Muscle layer of colon (tissue), 2 donors: ENCODE measurements at regions not wholly inside any gene's neighbourhood (a gene's known extent, or its start where the extent isn't known, plus 50 kb on each side); places are given as distances from the start of the nearest gene placed in this dataset.

ENCODE experiments used
- H3K27ac ChIP-seq: one replicate; pipeline ENCODE4 v1.7.0; 2013; ENCODE audit warnings: low read depth, mild to moderate bottlenecking, low read length, moderate library complexity
- H3K27me3 ChIP-seq, 2 donors: one replicate each; pipeline ENCODE4 v1.7.0; 2013; ENCODE audit warnings: low read length in 2 of 2, mild to moderate bottlenecking in 2 of 2; ENCODE audit not compliant: insufficient read depth in 2 of 2, control insufficient read depth in 1 of 2
- H3K36me3 ChIP-seq: one replicate; pipeline ENCODE4 v1.7.0; 2013; ENCODE audit warnings: mild to moderate bottlenecking, low read length; ENCODE audit not compliant: insufficient read depth
- H3K4me1 ChIP-seq: one replicate; pipeline ENCODE4 v1.7.0; 2013; ENCODE audit warnings: mild to moderate bottlenecking, low read length; ENCODE audit not compliant: insufficient read depth
- H3K4me3 ChIP-seq, 2 donors: one replicate each; pipeline ENCODE4 v1.7.0; 2013; ENCODE audit warnings: low read length in 2 of 2, low read depth in 1 of 2, mild to moderate bottlenecking in 1 of 2, moderate library complexity in 1 of 2
- H3K9ac ChIP-seq: one replicate; pipeline ENCODE4 v1.7.0; 2013; ENCODE audit warnings: low read length
- H3K9me3 ChIP-seq: one replicate; pipeline ENCODE4 v1.7.0; 2013; ENCODE audit warnings: mild to moderate bottlenecking, low read length
- donor health status: abdominal sarcoma.
- donor health status: Adenocarcinoma of cecum.

- H3K4me1 ChIP-seq, result no peaks in the 10 kb centered on the region
- no peak overlapping the region for H3K4me3 ChIP-seq
- H3K27ac ChIP-seq, result no peak overlapping the region
- no peaks in the 10 kb centered on the region for H3K9me3 ChIP-seq
- H3K9ac ChIP-seq, result no peak overlapping the region
- no peaks in the 10 kb centered on the region for H3K27me3 ChIP-seq
- H3K36me3 ChIP-seq, result no peaks in the 10 kb centered on the region
Measured at GRCh38 chr14:82159624-82160023, 626.0 kb upstream of the SEL1L start.

GRCh38 chr14:82180139-82180538 lies 646.5 kb upstream of the SEL1L start:
- no peaks in the 10 kb centered on the region for H3K9me3 ChIP-seq
- no peak overlapping the region for H3K4me3 ChIP-seq
- H3K27ac ChIP-seq, result no peak overlapping the region
- H3K36me3 ChIP-seq, result no peaks in the 10 kb centered on the region
- no peaks in the 10 kb centered on the region for H3K4me1 ChIP-seq
- H3K27me3 ChIP-seq, result no peaks in the 10 kb centered on the region
- H3K9ac ChIP-seq, result no peak overlapping the region

GRCh38 chr14:82182646-82183045 lies 649.0 kb upstream of the SEL1L start:
- no peak overlapping the region for H3K27ac ChIP-seq
- H3K9ac ChIP-seq, result no peak overlapping the region
- H3K4me1 ChIP-seq, result no peaks in the 10 kb centered on the region
- H3K4me3 ChIP-seq, result no peak overlapping the region
- no peaks in the 10 kb centered on the region for H3K9me3 ChIP-seq
- H3K36me3 ChIP-seq, result no peaks in the 10 kb centered on the region
- no peaks in the 10 kb centered on the region for H3K27me3 ChIP-seq

GRCh38 chr14:82190742-82191141 lies 657.1 kb upstream of the SEL1L start:
- no peak overlapping the region for H3K4me3 ChIP-seq
- no peaks in the 10 kb centered on the region for H3K4me1 ChIP-seq
- H3K9ac ChIP-seq, result no peak overlapping the region
- H3K27me3 ChIP-seq, result no peaks in the 10 kb centered on the region
- H3K36me3 ChIP-seq, result no peaks in the 10 kb centered on the region
- no peaks in the 10 kb centered on the region for H3K9me3 ChIP-seq
- H3K27ac ChIP-seq, result no peak overlapping the region

GRCh38 chr14:82192387-82192786 lies 658.7 kb upstream of the SEL1L start:
- Histone ChIP-seq H3K4me3 (no peak overlapping the region), H3K4me1 (no peaks in the 10 kb centered on the region), H3K9me3 (no peaks in the 10 kb centered on the region), H3K27me3 (no peaks in the 10 kb centered on the region), H3K36me3 (no peaks in the 10 kb centered on the region), H3K9ac (no peak overlapping the region), H3K27ac (no peak overlapping the region)

GRCh38 chr14:82223276-82223675 lies 689.6 kb upstream of the SEL1L start:
- Histone ChIP-seq H3K4me3 (no peak overlapping the region), H3K4me1 (no peaks in the 10 kb centered on the region), H3K36me3 (no peaks in the 10 kb centered on the region), H3K27ac (no peak overlapping the region), H3K9ac (no peak overlapping the region), H3K9me3 (no peaks in the 10 kb centered on the region), H3K27me3 (no peaks in the 10 kb centered on the region)

- Histone ChIP-seq H3K27me3 (no peaks in the 10 kb centered on the region), H3K4me1 (no peaks in the 10 kb centered on the region), H3K9ac (no peak overlapping the region), H3K36me3 (no peaks in the 10 kb centered on the region), H3K27ac (no peak overlapping the region), H3K4me3 (no peak overlapping the region), H3K9me3 (no peaks in the 10 kb centered on the region)
Measured at GRCh38 chr14:82224610-82225009, 691.0 kb upstream of the SEL1L start.

- H3K9ac ChIP-seq, result no peak overlapping the region
- H3K9me3 ChIP-seq, result no peaks in the 10 kb centered on the region
- H3K27ac ChIP-seq, result no peak overlapping the region
- no peaks in the 10 kb centered on the region for H3K27me3 ChIP-seq
- H3K4me1 ChIP-seq, result no peaks in the 10 kb centered on the region
- no peaks in the 10 kb centered on the region for H3K36me3 ChIP-seq
- no peak overlapping the region for H3K4me3 ChIP-seq
Measured at GRCh38 chr14:82230748-82231147, 697.1 kb upstream of the SEL1L start.

- H3K27me3 ChIP-seq, result no peaks in the 10 kb centered on the region
- no peak overlapping the region for H3K27ac ChIP-seq
- no peaks in the 10 kb centered on the region for H3K36me3 ChIP-seq
- no peak overlapping the region for H3K4me3 ChIP-seq
- H3K4me1 ChIP-seq, result no peaks in the 10 kb centered on the region
- no peak overlapping the region for H3K9ac ChIP-seq
- H3K9me3 ChIP-seq, result no peaks in the 10 kb centered on the region
Measured at GRCh38 chr14:82238649-82239048, 705.0 kb upstream of the SEL1L start.

- Histone ChIP-seq H3K27me3 (no peaks in the 10 kb centered on the region), H3K4me1 (no peaks in the 10 kb centered on the region), H3K27ac (no peak overlapping the region), H3K4me3 (no peak overlapping the region), H3K9me3 (no peaks in the 10 kb centered on the region), H3K36me3 (no peaks in the 10 kb centered on the region), H3K9ac (no peak overlapping the region)
Measured at GRCh38 chr14:82239223-82239622, 705.6 kb upstream of the SEL1L start.

- H3K36me3 ChIP-seq, result no peaks in the 10 kb centered on the region
- H3K9me3 ChIP-seq, result no peaks in the 10 kb centered on the region
- no peaks in the 10 kb centered on the region for H3K4me1 ChIP-seq
- no peak overlapping the region for H3K27ac ChIP-seq
- H3K9ac ChIP-seq, result no peak overlapping the region
- no peak overlapping the region for H3K4me3 ChIP-seq
- no peaks in the 10 kb centered on the region for H3K27me3 ChIP-seq
Measured at GRCh38 chr14:82244791-82245190, 711.1 kb upstream of the SEL1L start.

GRCh38 chr14:82251494-82251893 lies 717.8 kb upstream of the SEL1L start:
- no peaks in the 10 kb centered on the region for H3K4me1 ChIP-seq
- H3K9ac ChIP-seq, result no peak overlapping the region
- no peaks in the 10 kb centered on the region for H3K27me3 ChIP-seq
- no peak overlapping the region for H3K4me3 ChIP-seq
- no peaks in the 10 kb centered on the region for H3K36me3 ChIP-seq
- H3K9me3 ChIP-seq, result no peaks in the 10 kb centered on the region
- no peak overlapping the region for H3K27ac ChIP-seq
